Neural progenitor cell (in vitro differentiated cells): ENCODE measurements at regions not wholly inside any gene's neighbourhood (a gene's known extent, or its start where the extent isn't known, plus 50 kb on each side); places are given as distances from the start of the nearest gene placed in this dataset.
"Not testable (repeated sequence)": the region's sequence is repeated elsewhere in the genome, so short reads cannot be mapped to it uniquely, and the experiment has no call there.

ENCODE experiments used
- DNase-seq: peaks from one replicate; pipeline ENCODE4 v3.0.0-alpha.2; 2016; ENCODE audit warnings: low spot score
- H2AFZ ChIP-seq: fragments of 200-600 bp; sonication (generic); replicated peaks from 2 replicates; pipeline ENCODE4 v1.6.1; 2016; ENCODE audit warnings: antibody characterized with exemption
- H3F3A ChIP-seq: fragments of 200-600 bp; sonication (generic); 2 replicates; pipeline ENCODE4 v1.6.1; 2016; ENCODE audit warnings: antibody characterized with exemption, low read depth
- H3K27ac ChIP-seq: fragments of 200-600 bp; sonication (generic); 2 replicates; pipeline ENCODE4 v1.5.1; 2016; ENCODE audit warnings: mild to moderate bottlenecking
- H3K27me3 ChIP-seq: fragments of 200-600 bp; sonication (generic); 2 replicates; pipeline ENCODE4 v1.6.1; 2016; ENCODE audit warnings: mild to moderate bottlenecking, moderate library complexity
- H3K36me3 ChIP-seq: fragments of 200-600 bp; sonication (generic); 2 replicates; pipeline ENCODE4 v1.5.1; 2016
- H3K4me1 ChIP-seq: fragments of 200-600 bp; sonication (generic); 2 replicates; pipeline ENCODE4 v1.6.1; 2016; ENCODE audit warnings: mixed run types
- H3K4me2 ChIP-seq: fragments of 200-600 bp; sonication (generic); 2 replicates; pipeline ENCODE4 v1.6.1; 2016
- H3K4me3 ChIP-seq: fragments of 200-600 bp; sonication (generic); 2 replicates; pipeline ENCODE4 v1.5.1; 2016
- H3K79me2 ChIP-seq: fragments of 200-600 bp; sonication (generic); 2 replicates; pipeline ENCODE4 v1.6.1; 2016; ENCODE audit warnings: low read depth
- H3K9ac ChIP-seq: fragments of 200-600 bp; sonication (generic); 2 replicates; pipeline ENCODE4 v1.6.1; 2016
- H3K9me3 ChIP-seq: fragments of 200-600 bp; sonication (generic); 2 replicates; pipeline ENCODE4 v1.5.1; 2016; ENCODE audit warnings: low read depth
- H4K20me1 ChIP-seq: fragments of 200-600 bp; sonication (generic); 2 replicates; pipeline ENCODE4 v1.6.1; 2016; ENCODE audit warnings: low read depth
- H3K27ac Mint-ChIP-seq: 3 replicates; pipeline ENCODE4 v1.8.0; 2021; ENCODE audit warnings: mixed read lengths
- H3K27me3 Mint-ChIP-seq: 2 replicates; pipeline ENCODE4 v1.8.0; 2022; ENCODE audit warnings: low read depth, mild to moderate bottlenecking, inconsistent platforms, moderate library complexity, mixed read lengths; ENCODE audit not compliant: insufficient read depth
- H3K36me3 Mint-ChIP-seq: 3 replicates; pipeline ENCODE4 v1.8.0; 2021; ENCODE audit warnings: mixed read lengths
- H3K4me1 Mint-ChIP-seq: 3 replicates; pipeline ENCODE4 v1.8.0; 2021; ENCODE audit warnings: mixed read lengths
- H3K4me3 Mint-ChIP-seq: 3 replicates; pipeline ENCODE4 v1.8.0; 2021; ENCODE audit warnings: mild to moderate bottlenecking, moderate library complexity, mixed read lengths
- H3K9me3 Mint-ChIP-seq: 3 replicates; pipeline ENCODE4 v1.8.0; 2020; ENCODE audit warnings: mixed read lengths

GRCh38 chr7:66481229-66481628, 147.5 kb upstream of the KCTD7 start:
- H4K20me1 ChIP-seq, H3K36me3 ChIP-seq, H2AFZ ChIP-seq, H3K79me2 ChIP-seq, H3K9me3 Mint-ChIP-seq, H3K27ac ChIP-seq, H3K9ac ChIP-seq, DNase-seq, H3K27me3 Mint-ChIP-seq, H3K4me3 ChIP-seq, H3K4me1 Mint-ChIP-seq, H3K27me3 ChIP-seq, H3K4me3 Mint-ChIP-seq, H3F3A ChIP-seq, H3K27ac Mint-ChIP-seq, H3K4me1 ChIP-seq, H3K9me3 ChIP-seq, H3K4me2 ChIP-seq: not testable (repeated sequence)
- peaks cover 15% of the 10 kb centered on the region for H3K36me3 Mint-ChIP-seq

GRCh38 chr7:66489065-66489464, 139.6 kb upstream of the KCTD7 start:
- H3K4me3 Mint-ChIP-seq, H2AFZ ChIP-seq, H3K9ac ChIP-seq, H3K36me3 Mint-ChIP-seq, H3K9me3 ChIP-seq, H3K79me2 ChIP-seq, H3F3A ChIP-seq, H3K27ac Mint-ChIP-seq, DNase-seq, H3K4me2 ChIP-seq, H3K27me3 Mint-ChIP-seq, H3K4me1 ChIP-seq, H3K27ac ChIP-seq, H3K36me3 ChIP-seq, H4K20me1 ChIP-seq, H3K9me3 Mint-ChIP-seq, H3K4me3 ChIP-seq, H3K27me3 ChIP-seq: not testable (repeated sequence)
- peaks cover 16% of the 10 kb centered on the region for H3K4me1 Mint-ChIP-seq

- not testable (repeated sequence) for DNase-seq, H3K27me3 Mint-ChIP-seq, H3K4me3 Mint-ChIP-seq, H3K79me2 ChIP-seq, H3K27ac ChIP-seq, H2AFZ ChIP-seq, H3K36me3 Mint-ChIP-seq, H3K27ac Mint-ChIP-seq, H3K9me3 ChIP-seq, H3K36me3 ChIP-seq, H4K20me1 ChIP-seq, H3K4me3 ChIP-seq, H3K9me3 Mint-ChIP-seq, H3K27me3 ChIP-seq, H3K9ac ChIP-seq, H3F3A ChIP-seq
- Histone ChIP-seq H3K4me2 (peak overlapping the region; percentile 35), H3K4me1 (peaks cover 13% of the 10 kb centered on the region)
- peaks cover 18% of the 10 kb centered on the region for H3K4me1 Mint-ChIP-seq
These were observed 138.9 kb upstream of the KCTD7 start for GRCh38 chr7:66489741-66490140.

- not testable (repeated sequence) for H3K4me3 Mint-ChIP-seq, DNase-seq, H4K20me1 ChIP-seq, H2AFZ ChIP-seq, H3K9me3 Mint-ChIP-seq, H3K9me3 ChIP-seq, H3K79me2 ChIP-seq, H3K27me3 Mint-ChIP-seq, H3K36me3 Mint-ChIP-seq, H3K36me3 ChIP-seq, H3K27ac Mint-ChIP-seq, H3K9ac ChIP-seq, H3K27me3 ChIP-seq, H3K27ac ChIP-seq, H3K4me3 ChIP-seq, H3K4me2 ChIP-seq
- peaks cover 24% of the 10 kb centered on the region for H3K4me1 Mint-ChIP-seq
- peaks cover 13% of the 10 kb centered on the region for H3K4me1 ChIP-seq
- peaks cover 13% of the 10 kb centered on the region for H3F3A ChIP-seq
These were observed 137.7 kb upstream of the KCTD7 start for GRCh38 chr7:66490979-66491378.

GRCh38 chr7:66492405-66492804, 136.3 kb upstream of the KCTD7 start:
- not testable (repeated sequence) for H3K36me3 Mint-ChIP-seq, H3K9me3 Mint-ChIP-seq, H3K27ac ChIP-seq

More at GRCh38 chr7:66492405-66492804, 136.3 kb upstream of the KCTD7 start:
- H3K27ac Mint-ChIP-seq, H3K9me3 ChIP-seq, DNase-seq, H3K27me3 Mint-ChIP-seq, H3K36me3 ChIP-seq, H2AFZ ChIP-seq, H4K20me1 ChIP-seq, H3K27me3 ChIP-seq, H3K79me2 ChIP-seq: not testable (repeated sequence)
- Histone ChIP-seq H3F3A (peaks cover 13% of the 10 kb centered on the region), H3K4me2 (peak overlapping the region; percentile 77), H3K9ac (peak overlapping the region; percentile 79), H3K4me3 (peak overlapping the region; percentile 75), H3K4me1 (peaks cover 13% of the 10 kb centered on the region)
- H3K4me1 Mint-ChIP-seq, result peaks cover 24% of the 10 kb centered on the region
- H3K4me3 Mint-ChIP-seq, result peak overlapping the region; percentile 93
